Keratinocyte (primary cell): ENCODE measurements at regions not wholly inside any gene's neighbourhood (a gene's known extent, or its start where the extent isn't known, plus 50 kb on each side); places are given as distances from the start of the nearest gene placed in this dataset.

ENCODE experiments used
- EZH2 ChIP-seq: IDR thresholded peaks from one replicate; pipeline ENCODE4 v1.6.1; 2012; ENCODE audit warnings: inconsistent platforms, mild to moderate bottlenecking, low read length, moderate library complexity
- TF ChIP-seq, protein P1 (sequence below), 3 experiments: IDR thresholded peaks in 1 of 3; conservative IDR thresholded peaks in 1 of 3; optimal IDR thresholded peaks in 1 of 3; 2 replicates in 2 of 3; 3 replicates in 1 of 3; pipeline versions ENCODE3 to v1.5.1; 2011; ENCODE audit warnings: low read length in 3 of 3, mild to moderate bottlenecking in 3 of 3, moderate library complexity in 2 of 3, control low read depth in 1 of 3, inconsistent platforms in 1 of 3; ENCODE audit not compliant: insufficient read depth in 2 of 3; ENCODE audit errors: extremely low read depth in 1 of 3

GRCh38 chr2:182639971-182640370, 76.1 kb upstream of the DNAJC10 start:
- TF ChIP-seq, protein P1, sequence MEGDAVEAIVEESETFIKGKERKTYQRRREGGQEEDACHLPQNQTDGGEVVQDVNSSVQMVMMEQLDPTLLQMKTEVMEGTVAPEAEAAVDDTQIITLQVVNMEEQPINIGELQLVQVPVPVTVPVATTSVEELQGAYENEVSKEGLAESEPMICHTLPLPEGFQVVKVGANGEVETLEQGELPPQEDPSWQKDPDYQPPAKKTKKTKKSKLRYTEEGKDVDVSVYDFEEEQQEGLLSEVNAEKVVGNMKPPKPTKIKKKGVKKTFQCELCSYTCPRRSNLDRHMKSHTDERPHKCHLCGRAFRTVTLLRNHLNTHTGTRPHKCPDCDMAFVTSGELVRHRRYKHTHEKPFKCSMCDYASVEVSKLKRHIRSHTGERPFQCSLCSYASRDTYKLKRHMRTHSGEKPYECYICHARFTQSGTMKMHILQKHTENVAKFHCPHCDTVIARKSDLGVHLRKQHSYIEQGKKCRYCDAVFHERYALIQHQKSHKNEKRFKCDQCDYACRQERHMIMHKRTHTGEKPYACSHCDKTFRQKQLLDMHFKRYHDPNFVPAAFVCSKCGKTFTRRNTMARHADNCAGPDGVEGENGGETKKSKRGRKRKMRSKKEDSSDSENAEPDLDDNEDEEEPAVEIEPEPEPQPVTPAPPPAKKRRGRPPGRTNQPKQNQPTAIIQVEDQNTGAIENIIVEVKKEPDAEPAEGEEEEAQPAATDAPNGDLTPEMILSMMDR (optimal IDR thresholded peaks at IDR 0.05 in 1 of 3, IDR thresholded peaks at IDR 0.05 in 1 of 3, conservative IDR thresholded peaks at IDR 0.05 in 1 of 3; ENCODE audit: extremely low read depth in 1 of 3, insufficient read depth in 2 of 3, low read length in 3 of 3) = no peak
- no peak for TF ChIP-seq EZH2
